ENCODE measurements at regions not wholly inside any gene's neighbourhood (a gene's known extent, or its start where the extent isn't known, plus 50 kb on each side); places are given as distances from the start of the nearest gene placed in this dataset.

GRCh38 chr12:19957308-19958125, 410.8 kb upstream of the PDE3A start:
- TF ChIP-seq, protein P1, sequence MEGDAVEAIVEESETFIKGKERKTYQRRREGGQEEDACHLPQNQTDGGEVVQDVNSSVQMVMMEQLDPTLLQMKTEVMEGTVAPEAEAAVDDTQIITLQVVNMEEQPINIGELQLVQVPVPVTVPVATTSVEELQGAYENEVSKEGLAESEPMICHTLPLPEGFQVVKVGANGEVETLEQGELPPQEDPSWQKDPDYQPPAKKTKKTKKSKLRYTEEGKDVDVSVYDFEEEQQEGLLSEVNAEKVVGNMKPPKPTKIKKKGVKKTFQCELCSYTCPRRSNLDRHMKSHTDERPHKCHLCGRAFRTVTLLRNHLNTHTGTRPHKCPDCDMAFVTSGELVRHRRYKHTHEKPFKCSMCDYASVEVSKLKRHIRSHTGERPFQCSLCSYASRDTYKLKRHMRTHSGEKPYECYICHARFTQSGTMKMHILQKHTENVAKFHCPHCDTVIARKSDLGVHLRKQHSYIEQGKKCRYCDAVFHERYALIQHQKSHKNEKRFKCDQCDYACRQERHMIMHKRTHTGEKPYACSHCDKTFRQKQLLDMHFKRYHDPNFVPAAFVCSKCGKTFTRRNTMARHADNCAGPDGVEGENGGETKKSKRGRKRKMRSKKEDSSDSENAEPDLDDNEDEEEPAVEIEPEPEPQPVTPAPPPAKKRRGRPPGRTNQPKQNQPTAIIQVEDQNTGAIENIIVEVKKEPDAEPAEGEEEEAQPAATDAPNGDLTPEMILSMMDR (IDR thresholded peaks at IDR 0.05; ENCODE audit: low read length), result no peak
- no peak for TF ChIP-seq EZH2phosphoT487 (IDR thresholded peaks at IDR 0.05; ENCODE audit: low read length)
